Osteocyte (in vitro differentiated cells): ENCODE measurements at regions not wholly inside any gene's neighbourhood (a gene's known extent, or its start where the extent isn't known, plus 50 kb on each side); places are given as distances from the start of the nearest gene placed in this dataset.
A peak's percentile ranks its signal among the peaks of the same experiment; 100 is the strongest.

Source experiments
- DNase-seq: peaks from one replicate; pipeline ENCODE4 v3.0.0; 2021; ENCODE audit warnings: mixed read lengths; ENCODE audit not compliant: unreplicated experiment; ENCODE audit errors: extremely low spot score
- H3K27ac Mint-ChIP-seq: one replicate; pipeline ENCODE4 v1.8.0; 2021; ENCODE audit warnings: mild to moderate bottlenecking, mixed read lengths; ENCODE audit not compliant: unreplicated experiment
- H3K27me3 Mint-ChIP-seq: one replicate; pipeline ENCODE4 v1.8.0; 2021; ENCODE audit warnings: mixed read lengths; ENCODE audit not compliant: unreplicated experiment
- H3K36me3 Mint-ChIP-seq: one replicate; pipeline ENCODE4 v1.8.0; 2021; ENCODE audit warnings: mixed read lengths; ENCODE audit not compliant: unreplicated experiment
- H3K4me1 Mint-ChIP-seq: one replicate; pipeline ENCODE4 v1.8.0; 2021; ENCODE audit warnings: mixed read lengths; ENCODE audit not compliant: unreplicated experiment
- H3K4me3 Mint-ChIP-seq: one replicate; pipeline ENCODE4 v1.8.0; 2021; ENCODE audit warnings: mild to moderate bottlenecking, moderate library complexity, mixed read lengths; ENCODE audit not compliant: unreplicated experiment
- H3K9me3 Mint-ChIP-seq: one replicate; pipeline ENCODE4 v1.8.0; 2021; ENCODE audit warnings: mixed read lengths; ENCODE audit not compliant: unreplicated experiment
- TF ChIP-seq, protein P1 (sequence below): fragments of 200-600 bp; sonication (generic); IDR thresholded peaks from 2 replicates; pipeline ENCODE4 v1.5.0; 2021; ENCODE audit warnings: antibody characterized with exemption, mild to moderate bottlenecking, moderate library complexity

DNA sequence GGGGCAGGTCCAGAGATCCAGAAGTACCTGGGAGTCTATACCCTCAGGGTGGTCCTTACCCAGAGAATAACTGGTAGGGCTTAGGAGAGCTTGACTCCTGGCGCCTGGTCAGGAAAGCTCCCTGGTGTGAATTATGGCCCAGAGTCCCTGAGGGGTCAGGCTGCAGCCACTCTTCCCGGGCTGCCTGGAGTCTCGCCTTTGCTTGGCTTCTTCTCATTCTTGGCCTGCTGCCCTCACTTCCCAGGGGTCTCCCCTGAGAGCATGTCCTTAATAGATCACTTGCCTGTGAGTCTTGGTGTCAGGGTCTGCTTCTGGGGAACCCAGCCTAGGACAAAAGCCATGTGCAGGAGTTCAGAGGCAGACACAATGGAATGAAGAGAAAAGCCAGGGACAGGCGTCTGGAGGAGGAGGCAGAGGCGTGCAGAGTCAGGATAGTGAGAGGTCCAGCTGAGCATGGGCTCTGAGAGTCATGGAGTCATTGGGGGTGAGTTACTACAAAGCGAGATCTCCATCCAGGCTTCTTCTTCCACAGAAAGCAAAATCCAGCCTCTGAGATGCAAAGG, 212.3 kb downstream of the TFAP2C start:
- Mint-ChIP-seq H3K9me3 (no peaks in the 10 kb centered on the region), H3K36me3 (no peaks in the 10 kb centered on the region), H3K27ac (no peak overlapping the region), H3K27me3 (no peaks in the 10 kb centered on the region), H3K4me1 (peaks cover 51% of the 10 kb centered on the region), H3K4me3 (no peak overlapping the region)
- no peak for DNase-seq
- TF ChIP-seq, protein P1, sequence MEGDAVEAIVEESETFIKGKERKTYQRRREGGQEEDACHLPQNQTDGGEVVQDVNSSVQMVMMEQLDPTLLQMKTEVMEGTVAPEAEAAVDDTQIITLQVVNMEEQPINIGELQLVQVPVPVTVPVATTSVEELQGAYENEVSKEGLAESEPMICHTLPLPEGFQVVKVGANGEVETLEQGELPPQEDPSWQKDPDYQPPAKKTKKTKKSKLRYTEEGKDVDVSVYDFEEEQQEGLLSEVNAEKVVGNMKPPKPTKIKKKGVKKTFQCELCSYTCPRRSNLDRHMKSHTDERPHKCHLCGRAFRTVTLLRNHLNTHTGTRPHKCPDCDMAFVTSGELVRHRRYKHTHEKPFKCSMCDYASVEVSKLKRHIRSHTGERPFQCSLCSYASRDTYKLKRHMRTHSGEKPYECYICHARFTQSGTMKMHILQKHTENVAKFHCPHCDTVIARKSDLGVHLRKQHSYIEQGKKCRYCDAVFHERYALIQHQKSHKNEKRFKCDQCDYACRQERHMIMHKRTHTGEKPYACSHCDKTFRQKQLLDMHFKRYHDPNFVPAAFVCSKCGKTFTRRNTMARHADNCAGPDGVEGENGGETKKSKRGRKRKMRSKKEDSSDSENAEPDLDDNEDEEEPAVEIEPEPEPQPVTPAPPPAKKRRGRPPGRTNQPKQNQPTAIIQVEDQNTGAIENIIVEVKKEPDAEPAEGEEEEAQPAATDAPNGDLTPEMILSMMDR, result no peak

DNA sequence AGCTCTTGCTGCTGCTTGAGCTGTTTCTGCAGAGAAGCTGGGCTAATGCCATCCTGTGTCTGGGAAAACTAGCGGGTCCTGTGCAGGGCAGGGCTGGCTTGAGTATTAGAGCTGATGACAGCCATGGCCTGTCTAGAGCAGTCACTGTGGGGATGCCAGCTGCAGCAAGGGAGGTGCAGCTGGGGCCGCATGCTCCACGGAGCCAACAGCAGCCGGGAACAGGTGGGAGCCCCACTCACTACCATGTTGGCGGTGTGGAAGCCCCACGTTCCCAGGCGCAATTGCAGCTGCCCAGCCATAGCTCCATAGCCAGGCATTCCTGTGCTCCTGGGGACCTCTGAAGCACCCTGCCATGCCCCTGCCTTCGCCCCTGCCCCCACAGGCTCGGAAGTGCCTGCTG, 212.9 kb downstream of the TFAP2C start:
- Mint-ChIP-seq H3K4me1 (peaks cover 51% of the 10 kb centered on the region), H3K27me3 (no peaks in the 10 kb centered on the region), H3K4me3 (no peak overlapping the region), H3K27ac (no peak overlapping the region), H3K36me3 (no peaks in the 10 kb centered on the region), H3K9me3 (no peaks in the 10 kb centered on the region)
- TF ChIP-seq, protein P1, result no peak
- DNase-seq, result no peak

DNA sequence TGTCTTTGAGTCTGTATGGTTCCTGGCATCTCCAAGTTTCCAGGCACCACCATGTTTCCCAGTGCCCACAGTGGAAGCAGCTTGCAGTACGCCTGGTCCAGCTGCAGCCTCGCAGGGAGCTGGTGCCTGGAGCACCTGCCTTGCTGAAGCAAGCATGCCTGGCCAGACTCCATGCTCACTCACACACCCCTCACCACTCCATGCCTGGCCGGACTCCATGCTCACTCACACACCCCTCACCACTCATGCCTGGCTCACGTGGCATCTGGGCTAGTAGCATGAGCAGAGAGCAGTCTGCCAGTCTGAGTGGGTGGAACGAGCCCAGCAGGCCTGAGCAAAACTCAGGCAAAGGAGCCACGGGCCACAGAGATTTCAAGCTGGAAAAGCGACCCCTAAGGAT, 214.3 kb downstream of the TFAP2C start:
- Mint-ChIP-seq H3K9me3 (no peaks in the 10 kb centered on the region), H3K36me3 (no peaks in the 10 kb centered on the region), H3K27ac (no peak overlapping the region), H3K27me3 (no peaks in the 10 kb centered on the region), H3K4me3 (no peak overlapping the region), H3K4me1 (peaks cover 55% of the 10 kb centered on the region)
- no peak for DNase-seq
- TF ChIP-seq, protein P1, result no peak

DNA sequence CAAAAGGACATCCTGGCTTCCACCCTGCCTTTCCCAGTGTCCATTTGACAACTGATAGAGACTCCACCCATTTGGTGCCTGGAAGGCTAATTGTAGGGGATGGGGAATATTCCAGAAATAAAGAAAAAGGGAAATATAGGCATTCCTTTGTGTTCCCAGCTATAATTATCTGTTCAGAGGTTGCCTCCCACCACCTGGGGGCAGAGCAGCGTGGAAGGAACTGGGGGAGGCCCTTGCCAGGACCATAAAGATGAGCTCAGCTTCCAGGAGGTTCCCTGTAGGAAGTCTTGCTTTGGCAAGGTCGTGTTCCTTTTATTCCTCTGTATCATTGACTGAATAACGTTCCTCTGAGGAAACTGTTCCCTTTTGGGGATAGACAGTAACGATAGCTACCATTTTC, 214.7 kb downstream of the TFAP2C start:
- Mint-ChIP-seq H3K27ac (no peak overlapping the region), H3K4me3 (no peak overlapping the region), H3K27me3 (no peaks in the 10 kb centered on the region), H3K36me3 (no peaks in the 10 kb centered on the region), H3K9me3 (no peaks in the 10 kb centered on the region), H3K4me1 (peaks cover 52% of the 10 kb centered on the region)
- TF ChIP-seq, protein P1, result peak; percentile 44
- no peak for DNase-seq

DNA sequence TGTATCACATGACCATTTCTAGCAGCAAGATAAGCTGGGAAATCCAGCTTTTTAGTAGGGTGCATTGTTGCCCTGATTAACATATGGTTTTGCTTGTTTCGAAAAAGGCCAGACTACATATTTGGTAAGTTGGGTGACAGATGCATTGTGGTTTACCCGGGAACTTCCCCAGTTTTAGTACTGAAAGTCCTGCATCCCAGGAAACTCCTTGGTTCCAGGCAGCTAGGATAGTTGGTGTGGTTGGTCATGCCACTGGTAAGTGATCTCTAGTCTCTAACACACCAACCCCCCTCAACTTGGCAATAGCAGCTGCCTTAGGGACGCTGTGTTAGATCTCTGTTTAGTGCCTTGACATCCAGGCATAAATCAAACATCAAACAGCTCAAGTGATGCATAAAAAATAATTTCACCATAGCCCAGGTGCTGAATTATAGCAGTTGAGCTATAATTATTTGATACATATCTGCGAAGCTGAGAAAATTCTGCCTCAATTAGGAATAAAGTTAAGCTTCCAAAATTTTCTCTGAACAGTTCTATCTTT, 216.5 kb downstream of the TFAP2C start:
- Mint-ChIP-seq H3K9me3 (no peaks in the 10 kb centered on the region), H3K36me3 (no peaks in the 10 kb centered on the region), H3K27ac (no peak overlapping the region), H3K4me3 (no peak overlapping the region), H3K4me1 (peaks cover 37% of the 10 kb centered on the region), H3K27me3 (no peaks in the 10 kb centered on the region)
- TF ChIP-seq, protein P1, result no peak
- DNase-seq, result no peak
